MCF 10A (cell line): ENCODE measurements at regions not wholly inside any gene's neighbourhood (a gene's known extent, or its start where the extent isn't known, plus 50 kb on each side); places are given as distances from the start of the nearest gene placed in this dataset.

Experiments used
- BruUV-seq: library from RNA; stranded (reverse); fragments of 400-500 nt; replicated peaks from 2 replicates; lab custom pipeline; 2021; lab: Mats Ljungman, UMichigan
- CTCF ChIA-PET: fragments of 300-600 bp; sonication (Branson Sonifier 250); formaldehyde crosslinking; extraction: SDS; loops from one replicate; lab custom pipeline; 2021; ENCODE audit warnings: antibody characterized with exemption, inconsistent platforms; lab: Yijun Ruan, JAX
- POLR2A ChIA-PET: fragments of 300-600, 350-650 bp; sonication (Branson Sonifier 250); formaldehyde crosslinking; extraction: SDS; loops from one replicate; lab custom pipeline; 2020; ENCODE audit warnings: antibody characterized with exemption, inconsistent platforms; lab: Yijun Ruan, JAX
- DNase-seq: peaks from one replicate; pipeline ENCODE4 v3.0.0-alpha.2; 2018; ENCODE audit not compliant: unreplicated experiment
- H3K27ac Mint-ChIP-seq: one replicate; pipeline ENCODE4 v1.8.0; 2022; ENCODE audit warnings: mild to moderate bottlenecking, low read depth, mixed read lengths; ENCODE audit not compliant: unreplicated experiment
- H3K27me3 Mint-ChIP-seq: one replicate; pipeline ENCODE4 v1.8.0; 2022; ENCODE audit warnings: mixed read lengths; ENCODE audit not compliant: insufficient read depth, unreplicated experiment
- H3K36me3 Mint-ChIP-seq: one replicate; pipeline ENCODE4 v1.8.0; 2022; ENCODE audit warnings: mild to moderate bottlenecking, moderate library complexity, mixed read lengths; ENCODE audit not compliant: insufficient read depth, unreplicated experiment
- H3K4me1 Mint-ChIP-seq: one replicate; pipeline ENCODE4 v1.8.0; 2022; ENCODE audit warnings: mixed read lengths; ENCODE audit not compliant: insufficient read depth, unreplicated experiment
- H3K4me3 Mint-ChIP-seq: one replicate; pipeline ENCODE4 v1.8.0; 2022; ENCODE audit warnings: mild to moderate bottlenecking, moderate library complexity, mixed read lengths; ENCODE audit not compliant: unreplicated experiment
- H3K9me3 Mint-ChIP-seq: one replicate; pipeline ENCODE4 v1.8.0; 2022; ENCODE audit warnings: mixed read lengths; ENCODE audit not compliant: unreplicated experiment
- intact Hi-C: fragments of 100-400 bp; cut with micrococcal nuclease; formaldehyde crosslinking; loops from 2 replicates; pipeline ENCODE4 v1.14.1; 2022
- TF ChIP-seq, protein P1 (sequence below): fragments of 200-600 bp; IDR thresholded peaks from one replicate; pipeline ENCODE4 v1.8.0; 2022; ENCODE audit warnings: antibody characterized with exemption, mild to moderate bottlenecking; ENCODE audit not compliant: unreplicated experiment

DNA sequence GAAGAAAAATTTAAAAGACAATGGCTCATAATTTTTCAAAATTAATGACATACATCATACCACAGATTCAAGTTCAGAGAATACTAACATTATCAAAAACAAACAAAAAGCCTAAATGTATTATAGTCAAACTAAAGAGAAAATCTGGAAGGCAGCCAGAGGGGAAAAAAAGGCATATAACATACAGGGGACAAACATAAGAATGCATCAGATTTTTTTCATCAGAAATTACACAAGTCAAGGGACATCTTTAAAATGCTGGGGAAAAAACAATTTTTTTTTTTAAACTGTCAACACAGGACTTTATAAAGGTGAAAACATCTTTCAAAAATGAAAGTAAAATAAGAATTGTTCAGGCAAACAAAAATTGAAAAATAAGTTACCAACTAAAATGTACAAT is 478.4 kb upstream of the PLXNA2 start:
- no TSS peak for BruUV-seq
- TF ChIP-seq, protein P1, sequence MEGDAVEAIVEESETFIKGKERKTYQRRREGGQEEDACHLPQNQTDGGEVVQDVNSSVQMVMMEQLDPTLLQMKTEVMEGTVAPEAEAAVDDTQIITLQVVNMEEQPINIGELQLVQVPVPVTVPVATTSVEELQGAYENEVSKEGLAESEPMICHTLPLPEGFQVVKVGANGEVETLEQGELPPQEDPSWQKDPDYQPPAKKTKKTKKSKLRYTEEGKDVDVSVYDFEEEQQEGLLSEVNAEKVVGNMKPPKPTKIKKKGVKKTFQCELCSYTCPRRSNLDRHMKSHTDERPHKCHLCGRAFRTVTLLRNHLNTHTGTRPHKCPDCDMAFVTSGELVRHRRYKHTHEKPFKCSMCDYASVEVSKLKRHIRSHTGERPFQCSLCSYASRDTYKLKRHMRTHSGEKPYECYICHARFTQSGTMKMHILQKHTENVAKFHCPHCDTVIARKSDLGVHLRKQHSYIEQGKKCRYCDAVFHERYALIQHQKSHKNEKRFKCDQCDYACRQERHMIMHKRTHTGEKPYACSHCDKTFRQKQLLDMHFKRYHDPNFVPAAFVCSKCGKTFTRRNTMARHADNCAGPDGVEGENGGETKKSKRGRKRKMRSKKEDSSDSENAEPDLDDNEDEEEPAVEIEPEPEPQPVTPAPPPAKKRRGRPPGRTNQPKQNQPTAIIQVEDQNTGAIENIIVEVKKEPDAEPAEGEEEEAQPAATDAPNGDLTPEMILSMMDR: no peak
- H3K4me3 Mint-ChIP-seq: no peak overlapping the region
- no peak overlapping the region for H3K27ac Mint-ChIP-seq
- peaks cover 7% of the 10 kb centered on the region for H3K36me3 Mint-ChIP-seq
- H3K9me3 Mint-ChIP-seq: peaks cover 14% of the 10 kb centered on the region
- CTCF ChIA-PET: interaction anchor here (1.6 kb wide), 1 partner anchor 485 kb away, joined by 4 read pairs; no protein-coding TSS in a partner anchor
- intact Hi-C loops: no loop called here
- H3K4me1 Mint-ChIP-seq: no peaks in the 10 kb centered on the region
- DNase-seq: no peak
- POLR2A ChIA-PET: interaction anchor here (0.6 to 1.7 kb wide), 2 partner anchors 8 to 9 kb away, joined by 3 to 4 read pairs; no protein-coding TSS in a partner anchor
- no peaks in the 10 kb centered on the region for H3K27me3 Mint-ChIP-seq

DNA sequence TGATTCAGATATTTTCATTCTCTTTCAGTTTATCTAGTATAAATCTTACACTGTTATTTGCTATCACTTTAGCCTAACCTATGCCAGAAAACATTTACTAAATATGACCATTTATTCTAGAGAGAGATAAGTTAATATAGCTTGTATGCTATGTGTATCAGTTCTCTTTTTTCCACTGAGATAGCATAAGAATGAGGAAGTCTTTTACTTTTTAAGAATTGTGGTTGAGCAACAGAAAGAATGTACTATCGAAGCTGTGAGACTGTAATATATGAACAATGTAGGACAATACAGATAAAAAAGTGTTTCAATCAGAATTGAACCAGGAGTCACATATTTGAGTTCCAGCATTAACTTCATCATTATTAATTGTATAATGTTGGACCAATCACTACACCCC is 479.9 kb upstream of the PLXNA2 start:
- POLR2A ChIA-PET: no interaction called here
- CTCF ChIA-PET: interaction anchor here (1.0 kb wide), 1 partner anchor 25 kb away, joined by 3 read pairs; no protein-coding TSS in a partner anchor
- DNase-seq: no peak
- H3K9me3 Mint-ChIP-seq: peaks cover 14% of the 10 kb centered on the region
- H3K4me1 Mint-ChIP-seq: no peaks in the 10 kb centered on the region
- no peak overlapping the region for H3K27ac Mint-ChIP-seq
- H3K4me3 Mint-ChIP-seq: no peak overlapping the region
- TF ChIP-seq, protein P1: no peak
- intact Hi-C loops: no loop called here
- peaks cover 4% of the 10 kb centered on the region for H3K36me3 Mint-ChIP-seq
- no peaks in the 10 kb centered on the region for H3K27me3 Mint-ChIP-seq
- no TSS peak for BruUV-seq

DNA sequence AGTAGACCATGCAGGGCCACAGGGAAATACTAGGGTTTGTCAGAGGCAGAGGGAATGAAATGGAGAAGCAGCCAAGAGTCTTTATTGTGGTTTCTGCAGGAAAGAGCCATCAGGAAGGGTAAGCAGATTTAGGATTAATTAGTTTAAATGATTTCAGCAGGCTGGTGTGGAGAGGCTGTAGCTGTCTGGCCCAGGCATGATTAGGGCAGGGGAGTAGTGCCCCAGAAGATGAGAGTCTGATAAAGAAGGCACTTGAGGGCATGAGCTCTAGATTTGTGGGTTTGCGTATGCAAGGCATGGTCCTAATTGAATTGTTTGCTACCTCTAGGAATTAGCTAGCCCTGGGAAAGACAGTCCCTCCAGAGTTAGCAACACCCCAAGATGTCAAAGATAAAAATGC is 484.6 kb upstream of the PLXNA2 start:
- no TSS peak for BruUV-seq
- Mint-ChIP-seq H3K4me3 (no peak overlapping the region), H3K4me1 (peaks cover 6% of the 10 kb centered on the region), H3K27ac (no peak overlapping the region), H3K27me3 (no peaks in the 10 kb centered on the region), H3K36me3 (no peaks in the 10 kb centered on the region), H3K9me3 (no peaks in the 10 kb centered on the region)
- DNase-seq: no peak
- POLR2A ChIA-PET: no interaction called here
- intact Hi-C loops: no loop called here
- TF ChIP-seq, protein P1: no peak
- CTCF ChIA-PET: interaction anchor here (0.9 kb wide), 1 partner anchor 77 kb away, joined by 3 read pairs; no protein-coding TSS in a partner anchor

DNA sequence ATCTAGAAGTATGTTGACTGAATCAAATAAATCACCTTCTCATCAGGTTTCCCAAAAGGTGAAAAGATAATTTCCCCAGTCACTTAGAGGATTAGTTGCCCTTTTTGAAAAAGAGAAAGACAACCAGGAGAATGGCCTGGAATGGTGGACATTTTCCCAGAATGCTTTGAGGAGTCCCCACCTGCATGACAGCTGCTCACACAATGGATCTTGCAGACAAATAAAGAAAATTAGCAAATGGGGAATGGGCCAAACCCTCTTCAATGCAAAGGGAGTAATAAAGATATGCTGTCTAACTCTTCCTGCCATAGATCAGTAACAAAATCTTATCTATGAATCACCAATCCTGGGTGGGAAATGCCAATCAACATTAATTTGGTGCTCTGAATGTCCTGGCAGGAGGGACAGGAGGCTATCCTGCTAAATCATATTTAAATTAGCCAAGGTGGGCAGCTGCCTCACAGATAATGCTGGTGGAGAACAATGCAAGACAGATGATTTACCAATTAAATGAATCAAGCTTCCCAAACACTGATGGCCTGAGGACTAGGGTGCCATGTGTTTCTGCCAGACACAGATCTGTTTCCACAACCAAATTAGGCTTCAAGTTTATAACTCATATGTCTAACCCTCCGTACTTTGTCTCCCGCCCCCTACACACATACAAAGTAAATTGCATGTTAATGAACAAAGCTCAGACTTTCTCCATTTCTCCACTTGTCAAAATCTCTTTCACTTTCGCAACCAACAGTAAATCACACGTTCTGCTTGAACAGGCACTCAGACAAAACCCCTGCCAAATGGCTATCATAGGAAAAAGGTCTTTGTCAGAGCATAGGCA is 488.0 kb upstream of the PLXNA2 start:
- ChIA-PET CTCF (interaction anchor here (0.6 to 0.7 kb wide), 3 partner anchors 14 to 846 kb away, joined by 3 read pairs; no protein-coding TSS in a partner anchor), POLR2A (interaction anchor here (0.9 to 1.0 kb wide), 4 partner anchors 9 to 37 kb away, joined by 3 to 4 read pairs (median 3); no protein-coding TSS in a partner anchor)
- TF ChIP-seq, protein P1: no peak
- intact Hi-C loops: no loop called here
- Mint-ChIP-seq H3K4me3 (peak overlapping the region; percentile 2), H3K27ac (no peak overlapping the region), H3K27me3 (no peaks in the 10 kb centered on the region), H3K9me3 (no peaks in the 10 kb centered on the region), H3K4me1 (peaks cover 6% of the 10 kb centered on the region), H3K36me3 (no peaks in the 10 kb centered on the region)
- DNase-seq: peak; percentile 49
- BruUV-seq: no TSS peak
